Effector CD8-positive, alpha-beta T cell (primary cell): ENCODE measurements at regions not wholly inside any gene's neighbourhood (a gene's known extent, or its start where the extent isn't known, plus 50 kb on each side); places are given as distances from the start of the nearest gene placed in this dataset.

Experiments used
- DNase-seq: peaks from one replicate; lab custom pipeline; 2025; lab: John Stamatoyannopoulos, UW

- DNase-seq = no peak
Measured at GRCh38 chr20:52864916-52865605, 107.1 kb upstream of the TSHZ2 start.

- DNase-seq = no peak
Measured at GRCh38 chr20:52859156-52859876, 112.8 kb upstream of the TSHZ2 start.

- DNase-seq = no peak
Measured at GRCh38 chr20:52852714-52853113, 119.4 kb upstream of the TSHZ2 start.

- no peak for DNase-seq
Measured at GRCh38 chr20:52847731-52848359, 124.3 kb upstream of the TSHZ2 start.

- no peak for DNase-seq
Measured at GRCh38 chr20:52847029-52847660, 125.0 kb upstream of the TSHZ2 start.

GRCh38 chr20:52845044-52845443, 127.1 kb upstream of the TSHZ2 start:
- no peak for DNase-seq

GRCh38 chr20:52843425-52843824, 128.7 kb upstream of the TSHZ2 start:
- DNase-seq = no peak

- no peak for DNase-seq
Measured at GRCh38 chr20:52841003-52841402, 131.2 kb upstream of the TSHZ2 start.

- DNase-seq = no peak
Measured at GRCh38 chr20:52840041-52840440, 132.1 kb upstream of the TSHZ2 start.

GRCh38 chr20:52838510-52839241, 133.5 kb upstream of the TSHZ2 start:
- DNase-seq = no peak

GRCh38 chr20:52837378-52837777, 134.8 kb upstream of the TSHZ2 start:
- no peak for DNase-seq

GRCh38 chr20:52833901-52834300, 138.3 kb upstream of the TSHZ2 start:
- no peak for DNase-seq

- DNase-seq = no peak
Measured at GRCh38 chr20:52832151-52832774, 139.9 kb upstream of the TSHZ2 start.

GRCh38 chr20:52830598-52830997, 141.6 kb upstream of the TSHZ2 start:
- DNase-seq = no peak

GRCh38 chr20:52829111-52829510, 143.0 kb upstream of the TSHZ2 start:
- DNase-seq = no peak

- DNase-seq = no peak
Measured at GRCh38 chr20:52828199-52828598, 144.0 kb upstream of the TSHZ2 start.

GRCh38 chr20:52826722-52827121, 145.4 kb upstream of the TSHZ2 start:
- no peak for DNase-seq

GRCh38 chr20:52826321-52826720, 145.8 kb upstream of the TSHZ2 start:
- no peak for DNase-seq

- DNase-seq = no peak
Measured at GRCh38 chr20:52824494-52825216, 147.5 kb upstream of the TSHZ2 start.

- no peak for DNase-seq
Measured at GRCh38 chr20:52823303-52823702, 148.9 kb upstream of the TSHZ2 start.
